ENCODE measurements at regions not wholly inside any gene's neighbourhood (a gene's known extent, or its start where the extent isn't known, plus 50 kb on each side); places are given as distances from the start of the nearest gene placed in this dataset.

DNA sequence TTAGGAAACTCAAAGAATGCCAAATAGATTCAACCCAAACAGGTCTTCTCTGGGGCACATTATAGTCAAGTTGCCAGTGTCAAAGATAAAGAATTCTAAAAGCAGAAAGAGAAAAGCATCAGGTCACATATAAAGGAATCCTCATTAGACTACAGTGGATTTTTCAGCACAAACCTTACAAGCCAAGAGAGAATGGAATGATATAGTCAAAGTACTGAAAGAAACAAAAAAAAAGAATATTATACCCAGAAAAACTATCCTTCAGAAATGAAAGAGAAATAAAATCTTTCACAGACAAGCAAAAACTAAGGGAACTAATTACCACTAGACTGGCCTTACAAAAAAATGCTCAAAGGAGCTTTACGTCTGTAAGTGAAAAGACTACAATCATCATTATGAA is 65.5 kb downstream of the TBR1 start:
- TF ChIP-seq, protein P1, sequence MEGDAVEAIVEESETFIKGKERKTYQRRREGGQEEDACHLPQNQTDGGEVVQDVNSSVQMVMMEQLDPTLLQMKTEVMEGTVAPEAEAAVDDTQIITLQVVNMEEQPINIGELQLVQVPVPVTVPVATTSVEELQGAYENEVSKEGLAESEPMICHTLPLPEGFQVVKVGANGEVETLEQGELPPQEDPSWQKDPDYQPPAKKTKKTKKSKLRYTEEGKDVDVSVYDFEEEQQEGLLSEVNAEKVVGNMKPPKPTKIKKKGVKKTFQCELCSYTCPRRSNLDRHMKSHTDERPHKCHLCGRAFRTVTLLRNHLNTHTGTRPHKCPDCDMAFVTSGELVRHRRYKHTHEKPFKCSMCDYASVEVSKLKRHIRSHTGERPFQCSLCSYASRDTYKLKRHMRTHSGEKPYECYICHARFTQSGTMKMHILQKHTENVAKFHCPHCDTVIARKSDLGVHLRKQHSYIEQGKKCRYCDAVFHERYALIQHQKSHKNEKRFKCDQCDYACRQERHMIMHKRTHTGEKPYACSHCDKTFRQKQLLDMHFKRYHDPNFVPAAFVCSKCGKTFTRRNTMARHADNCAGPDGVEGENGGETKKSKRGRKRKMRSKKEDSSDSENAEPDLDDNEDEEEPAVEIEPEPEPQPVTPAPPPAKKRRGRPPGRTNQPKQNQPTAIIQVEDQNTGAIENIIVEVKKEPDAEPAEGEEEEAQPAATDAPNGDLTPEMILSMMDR (conservative IDR thresholded peaks at IDR 0.05; ENCODE audit: low read depth, low read length) = no peak
- TF ChIP-seq EZH2 (IDR thresholded peaks at IDR 0.05; ENCODE audit: low read length, unreplicated experiment) = no peak
